ENCODE measurements at regions not wholly inside any gene's neighbourhood (a gene's known extent, or its start where the extent isn't known, plus 50 kb on each side); places are given as distances from the start of the nearest gene placed in this dataset.

- TF ChIP-seq PAX5 (IDR thresholded peaks at IDR 0.05; ENCODE audit: insufficient read depth, low read length, severe bottlenecking) (no peak), POLR2AphosphoS5 (IDR thresholded peaks at IDR 0.05; ENCODE audit: low read depth, low read length) (no peak), SPI1 (IDR thresholded peaks at IDR 0.05; ENCODE audit: low read depth, low read length) (no peak)
- DNase-seq (ENCODE audit: insufficient read length, low spot score) (no peak), FAIRE-seq (no peak)
Observed at GRCh38 chr3:28907616-28908015, 373.3 kb upstream of the RBMS3 start.

GRCh38 chr3:28912120-28912885 lies 368.6 kb upstream of the RBMS3 start:
- TF ChIP-seq SPI1 (IDR thresholded peaks at IDR 0.05; ENCODE audit: low read depth, low read length) (no peak), POU2F2 (IDR thresholded peaks at IDR 0.05; ENCODE audit: low read depth, low read length) (no peak), POLR2AphosphoS5 (IDR thresholded peaks at IDR 0.05; ENCODE audit: low read depth, low read length) (no peak), TAF1 (IDR thresholded peaks at IDR 0.05; ENCODE audit: low read depth, low read length) (no peak), PAX5 (IDR thresholded peaks at IDR 0.05; ENCODE audit: insufficient read depth, low read length, severe bottlenecking) (no peak), POLR2A (IDR thresholded peaks at IDR 0.05; ENCODE audit: low read depth, low read length) (no peak)
- FAIRE-seq (no peak), DNase-seq (ENCODE audit: insufficient read length, low spot score) (no peak)

- TF ChIP-seq PAX5 (IDR thresholded peaks at IDR 0.05; ENCODE audit: insufficient read depth, low read length, severe bottlenecking) (no peak), SPI1 (IDR thresholded peaks at IDR 0.05; ENCODE audit: low read depth, low read length) (no peak), POLR2A (IDR thresholded peaks at IDR 0.05; ENCODE audit: low read depth, low read length) (no peak), POU2F2 (IDR thresholded peaks at IDR 0.05; ENCODE audit: low read depth, low read length) (no peak), TAF1 (IDR thresholded peaks at IDR 0.05; ENCODE audit: low read depth, low read length) (no peak), POLR2AphosphoS5 (IDR thresholded peaks at IDR 0.05; ENCODE audit: low read depth, low read length) (no peak)
- no peak for FAIRE-seq
- no peak for DNase-seq (ENCODE audit: insufficient read length, low spot score)
Observed at GRCh38 chr3:28915741-28916500, 364.9 kb upstream of the RBMS3 start.

- TF ChIP-seq SPI1 (IDR thresholded peaks at IDR 0.05; ENCODE audit: low read depth, low read length) = no peak
- TF ChIP-seq POLR2AphosphoS5 (IDR thresholded peaks at IDR 0.05; ENCODE audit: low read depth, low read length) = no peak
- TF ChIP-seq POLR2A (IDR thresholded peaks at IDR 0.05; ENCODE audit: low read depth, low read length) = no peak
- no peak for TF ChIP-seq POU2F2 (IDR thresholded peaks at IDR 0.05; ENCODE audit: low read depth, low read length)
- TF ChIP-seq TAF1 (IDR thresholded peaks at IDR 0.05; ENCODE audit: low read depth, low read length) = no peak
- no peak for TF ChIP-seq PAX5 (IDR thresholded peaks at IDR 0.05; ENCODE audit: insufficient read depth, low read length, severe bottlenecking)
- DNase-seq (ENCODE audit: insufficient read length, low spot score) = no peak
- FAIRE-seq = peak; percentile 78
Observed at GRCh38 chr3:28916713-28917499, 364.0 kb upstream of the RBMS3 start.

GRCh38 chr3:28917895-28918475 lies 362.9 kb upstream of the RBMS3 start:
- TF ChIP-seq POLR2AphosphoS5 (IDR thresholded peaks at IDR 0.05; ENCODE audit: low read depth, low read length) (no peak), TAF1 (IDR thresholded peaks at IDR 0.05; ENCODE audit: low read depth, low read length) (no peak), SPI1 (IDR thresholded peaks at IDR 0.05; ENCODE audit: low read depth, low read length) (no peak), POU2F2 (IDR thresholded peaks at IDR 0.05; ENCODE audit: low read depth, low read length) (no peak), PAX5 (IDR thresholded peaks at IDR 0.05; ENCODE audit: insufficient read depth, low read length, severe bottlenecking) (no peak), POLR2A (IDR thresholded peaks at IDR 0.05; ENCODE audit: low read depth, low read length) (no peak)
- DNase-seq (ENCODE audit: insufficient read length, low spot score) (no peak), FAIRE-seq (peak; percentile 45)

- DNase-seq (ENCODE audit: insufficient read length, low spot score) (no peak), FAIRE-seq (no peak)
- TF ChIP-seq PAX5 (IDR thresholded peaks at IDR 0.05; ENCODE audit: insufficient read depth, low read length, severe bottlenecking) (no peak), TAF1 (IDR thresholded peaks at IDR 0.05; ENCODE audit: low read depth, low read length) (no peak), SPI1 (IDR thresholded peaks at IDR 0.05; ENCODE audit: low read depth, low read length) (no peak), POLR2AphosphoS5 (IDR thresholded peaks at IDR 0.05; ENCODE audit: low read depth, low read length) (no peak), POU2F2 (IDR thresholded peaks at IDR 0.05; ENCODE audit: low read depth, low read length) (no peak), POLR2A (IDR thresholded peaks at IDR 0.05; ENCODE audit: low read depth, low read length) (no peak)
Observed at GRCh38 chr3:28922376-28922775, 358.5 kb upstream of the RBMS3 start.

- DNase-seq (ENCODE audit: insufficient read length, low spot score) (no peak), FAIRE-seq (no peak)
- TF ChIP-seq SPI1 (IDR thresholded peaks at IDR 0.05; ENCODE audit: low read depth, low read length) = peak; percentile 34; the same call in 1 of the 2 replicates
- no peak for TF ChIP-seq TAF1 (IDR thresholded peaks at IDR 0.05; ENCODE audit: low read depth, low read length)
- TF ChIP-seq PAX5 (IDR thresholded peaks at IDR 0.05; ENCODE audit: insufficient read depth, low read length, severe bottlenecking) = no peak
Observed at GRCh38 chr3:28923994-28924393, 356.9 kb upstream of the RBMS3 start.

GRCh38 chr3:28924744-28925360 lies 356.0 kb upstream of the RBMS3 start:
- no peak for FAIRE-seq
- no peak for DNase-seq (ENCODE audit: insufficient read length, low spot score)
- TF ChIP-seq POU2F2 (IDR thresholded peaks at IDR 0.05; ENCODE audit: low read depth, low read length) = no peak
- no peak for TF ChIP-seq POLR2AphosphoS5 (IDR thresholded peaks at IDR 0.05; ENCODE audit: low read depth, low read length)
- no peak for TF ChIP-seq TAF1 (IDR thresholded peaks at IDR 0.05; ENCODE audit: low read depth, low read length)
- no peak for TF ChIP-seq SPI1 (IDR thresholded peaks at IDR 0.05; ENCODE audit: low read depth, low read length)
- TF ChIP-seq PAX5 (IDR thresholded peaks at IDR 0.05; ENCODE audit: insufficient read depth, low read length, severe bottlenecking) = no peak
- TF ChIP-seq POLR2A (IDR thresholded peaks at IDR 0.05; ENCODE audit: low read depth, low read length) = no peak

All from GM12891 (cell line).